ENCODE measurements at regions not wholly inside any gene's neighbourhood (a gene's known extent, or its start where the extent isn't known, plus 50 kb on each side); places are given as distances from the start of the nearest gene placed in this dataset.
"Not testable (repeated sequence)": the region's sequence is repeated elsewhere in the genome, so short reads cannot be mapped to it uniquely, and the experiment has no call there.

GRCh38 chr11:135031205-135031989, 619.4 kb upstream of the B3GAT1 start:
- H3K27ac Mint-ChIP-seq = no peak overlapping the region
- peaks cover 4% of the 10 kb centered on the region for H3K9me3 Mint-ChIP-seq

DNA sequence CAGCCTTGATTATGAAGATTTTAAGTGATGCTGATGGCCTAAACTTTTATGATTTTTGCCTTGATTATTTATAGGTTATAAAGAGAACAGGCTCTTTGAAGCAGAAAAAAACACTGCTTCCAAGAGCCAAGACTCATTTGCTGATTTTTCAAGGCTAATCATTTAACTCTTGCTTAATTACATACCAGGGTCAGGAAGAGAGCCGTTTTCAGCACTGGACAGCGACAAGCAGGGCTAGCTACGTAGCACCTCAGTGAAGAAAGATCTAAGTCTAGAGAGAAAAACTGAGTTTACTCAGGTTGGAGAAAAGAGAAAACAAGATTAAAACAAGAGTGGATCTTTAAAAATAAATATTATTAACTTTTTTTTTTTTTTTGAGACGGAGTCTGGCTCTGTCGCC, 615.4 kb upstream of the B3GAT1 start:
- Mint-ChIP-seq H3K27me3 (peaks cover 15% of the 10 kb centered on the region), H3K9me3 (peaks cover 7% of the 10 kb centered on the region), H3K27ac (no peak overlapping the region), H3K4me1 (no peaks in the 10 kb centered on the region), H3K36me3 (ENCODE audit: low read depth) (no peaks in the 10 kb centered on the region), H3K4me3 (no peak overlapping the region)
- no peak for ATAC-seq (replicated peaks)

More at GRCh38 chr11:135031205-135031989, 619.4 kb upstream of the B3GAT1 start:
- ATAC-seq (replicated peaks) = no peak
- Mint-ChIP-seq H3K36me3 (ENCODE audit: low read depth) (no peaks in the 10 kb centered on the region), H3K27me3 (peaks cover 19% of the 10 kb centered on the region), H3K4me3 (no peak overlapping the region), H3K4me1 (no peaks in the 10 kb centered on the region)

DNA sequence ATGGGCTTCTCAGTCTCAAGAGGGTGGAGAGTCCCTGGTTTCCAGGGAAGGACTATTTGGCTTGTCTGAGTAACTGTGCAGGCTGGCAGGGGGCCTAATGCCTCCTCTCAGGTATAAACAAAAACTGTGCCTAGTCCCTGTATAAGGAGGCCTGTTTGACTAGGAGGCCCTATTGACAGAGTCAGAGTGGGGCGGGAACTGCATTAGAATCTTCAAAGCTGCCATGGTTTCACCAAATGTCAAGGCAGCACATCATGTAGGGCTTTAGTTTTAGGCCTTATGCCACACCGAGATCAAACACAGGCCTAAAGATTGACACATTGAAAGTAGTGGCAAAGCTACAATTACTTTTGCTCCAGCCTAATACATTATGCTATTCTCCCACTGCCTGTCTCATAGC, 611.5 kb upstream of the B3GAT1 start:
- ATAC-seq (replicated peaks) = no peak
- H3K27me3 Mint-ChIP-seq = peaks cover 22% of the 10 kb centered on the region
- H3K9me3 Mint-ChIP-seq = peaks cover 7% of the 10 kb centered on the region
- H3K4me1 Mint-ChIP-seq = no peaks in the 10 kb centered on the region
- H3K36me3 Mint-ChIP-seq (ENCODE audit: low read depth) = no peaks in the 10 kb centered on the region
- no peak overlapping the region for H3K4me3 Mint-ChIP-seq
- H3K27ac Mint-ChIP-seq = no peak overlapping the region

DNA sequence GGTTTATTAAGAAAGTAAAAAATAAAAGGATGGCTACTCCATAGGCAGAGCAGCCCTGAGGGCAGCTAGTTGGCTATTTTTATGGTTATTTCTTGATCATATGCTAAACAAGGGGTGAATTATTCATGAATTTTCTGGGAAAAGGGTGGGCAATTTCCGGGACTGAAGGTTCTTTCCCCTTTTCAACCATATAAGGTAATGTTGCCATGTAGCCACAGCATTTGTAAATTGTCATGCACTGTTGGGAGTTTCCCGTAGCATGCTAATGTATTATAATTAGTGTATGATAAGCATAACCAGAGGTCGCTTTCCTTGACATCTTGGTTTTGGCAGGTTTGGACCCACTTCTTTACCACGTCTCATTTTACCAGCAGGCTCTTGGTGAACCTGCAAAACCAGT, 610.4 kb upstream of the B3GAT1 start:
- no peak overlapping the region for H3K27ac Mint-ChIP-seq
- H3K36me3 Mint-ChIP-seq (ENCODE audit: low read depth) = no peaks in the 10 kb centered on the region
- H3K4me3 Mint-ChIP-seq = no peak overlapping the region
- no peak for ATAC-seq (replicated peaks)
- peaks cover 5% of the 10 kb centered on the region for H3K9me3 Mint-ChIP-seq
- peaks cover 24% of the 10 kb centered on the region for H3K27me3 Mint-ChIP-seq
- H3K4me1 Mint-ChIP-seq = no peaks in the 10 kb centered on the region

- no peak for ATAC-seq (replicated peaks)
- no peaks in the 10 kb centered on the region for H3K36me3 Mint-ChIP-seq (ENCODE audit: low read depth)
- H3K9me3 Mint-ChIP-seq = no peaks in the 10 kb centered on the region
- no peaks in the 10 kb centered on the region for H3K4me1 Mint-ChIP-seq
- H3K27ac Mint-ChIP-seq = no peak overlapping the region
- H3K27me3 Mint-ChIP-seq = peaks cover 20% of the 10 kb centered on the region
- H3K4me3 Mint-ChIP-seq = no peak overlapping the region
Measured at GRCh38 chr11:135019899-135020298, 607.9 kb upstream of the B3GAT1 start.

GRCh38 chr11:135019343-135019871, 607.4 kb upstream of the B3GAT1 start:
- ATAC-seq (replicated peaks) = no peak
- peaks cover 24% of the 10 kb centered on the region for H3K27me3 Mint-ChIP-seq
- no peak overlapping the region for H3K27ac Mint-ChIP-seq
- no peaks in the 10 kb centered on the region for H3K9me3 Mint-ChIP-seq
- H3K4me1 Mint-ChIP-seq = no peaks in the 10 kb centered on the region
- H3K36me3 Mint-ChIP-seq (ENCODE audit: low read depth) = no peaks in the 10 kb centered on the region
- no peak overlapping the region for H3K4me3 Mint-ChIP-seq

GRCh38 chr11:135017296-135017695, 605.3 kb upstream of the B3GAT1 start:
- ATAC-seq (replicated peaks) = no peak
- Mint-ChIP-seq H3K4me1 (no peaks in the 10 kb centered on the region), H3K9me3 (peaks cover 5% of the 10 kb centered on the region), H3K27me3 (peaks cover 39% of the 10 kb centered on the region), H3K27ac (no peak overlapping the region), H3K36me3 (ENCODE audit: low read depth) (no peaks in the 10 kb centered on the region), H3K4me3 (no peak overlapping the region)

DNA sequence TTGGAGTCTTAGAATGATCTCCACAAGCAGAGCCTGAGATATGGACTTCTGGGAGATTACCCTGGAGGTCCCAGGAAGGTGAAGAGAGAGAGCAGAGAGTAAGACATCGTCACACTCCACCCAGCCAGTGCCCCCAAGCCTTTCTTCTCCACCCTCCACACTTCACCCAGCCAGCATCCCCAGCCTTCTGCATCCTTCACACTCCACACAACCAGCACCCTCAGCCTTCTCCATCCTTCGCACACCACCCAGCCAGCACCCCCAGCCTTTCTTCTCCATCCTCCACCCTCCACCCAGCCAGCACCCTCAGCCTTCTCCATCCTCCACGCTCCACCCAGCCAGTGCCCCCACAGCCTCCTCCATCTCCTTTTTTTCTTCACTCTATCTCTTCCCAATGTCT, 603.9 kb upstream of the B3GAT1 start:
- H3K4me3 Mint-ChIP-seq = no peak overlapping the region
- H3K9me3 Mint-ChIP-seq = peaks cover 5% of the 10 kb centered on the region
- no peak for ATAC-seq (replicated peaks)
- H3K27ac Mint-ChIP-seq = no peak overlapping the region
- peaks cover 35% of the 10 kb centered on the region for H3K27me3 Mint-ChIP-seq
- H3K36me3 Mint-ChIP-seq (ENCODE audit: low read depth) = no peaks in the 10 kb centered on the region
- H3K4me1 Mint-ChIP-seq = no peaks in the 10 kb centered on the region

GRCh38 chr11:135011313-135011712, 599.3 kb upstream of the B3GAT1 start:
- not testable (repeated sequence) for H3K9me3 Mint-ChIP-seq; H3K4me3 Mint-ChIP-seq; H3K4me1 Mint-ChIP-seq; H3K36me3 Mint-ChIP-seq (ENCODE audit: low read depth); H3K27ac Mint-ChIP-seq; ATAC-seq (replicated peaks)
- H3K27me3 Mint-ChIP-seq = peaks cover 29% of the 10 kb centered on the region

DNA sequence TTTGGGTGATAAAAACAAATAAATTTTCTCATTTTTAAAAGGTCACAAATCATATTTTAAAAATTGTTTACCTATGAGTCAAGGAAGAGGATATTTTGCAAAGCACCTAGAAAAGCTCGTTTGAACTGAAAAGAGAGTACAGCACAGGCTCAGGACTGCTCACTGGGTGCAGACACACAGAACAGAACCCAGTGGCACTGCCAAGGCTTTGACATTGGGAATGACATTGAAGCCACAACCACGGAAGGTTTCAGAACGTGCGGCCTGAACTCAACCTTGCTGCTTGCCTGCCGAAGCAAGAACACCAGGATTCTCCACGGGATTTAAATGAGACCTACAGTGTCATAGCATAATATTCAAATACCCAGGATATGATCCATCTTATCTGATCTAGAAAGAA, 597.1 kb upstream of the B3GAT1 start:
- peaks cover 5% of the 10 kb centered on the region for H3K9me3 Mint-ChIP-seq
- no peak overlapping the region for H3K4me3 Mint-ChIP-seq
- peaks cover 31% of the 10 kb centered on the region for H3K27me3 Mint-ChIP-seq
- H3K27ac Mint-ChIP-seq = no peak overlapping the region
- H3K4me1 Mint-ChIP-seq = no peaks in the 10 kb centered on the region
- H3K36me3 Mint-ChIP-seq (ENCODE audit: low read depth) = no peaks in the 10 kb centered on the region
- no peak for ATAC-seq (replicated peaks)

DNA sequence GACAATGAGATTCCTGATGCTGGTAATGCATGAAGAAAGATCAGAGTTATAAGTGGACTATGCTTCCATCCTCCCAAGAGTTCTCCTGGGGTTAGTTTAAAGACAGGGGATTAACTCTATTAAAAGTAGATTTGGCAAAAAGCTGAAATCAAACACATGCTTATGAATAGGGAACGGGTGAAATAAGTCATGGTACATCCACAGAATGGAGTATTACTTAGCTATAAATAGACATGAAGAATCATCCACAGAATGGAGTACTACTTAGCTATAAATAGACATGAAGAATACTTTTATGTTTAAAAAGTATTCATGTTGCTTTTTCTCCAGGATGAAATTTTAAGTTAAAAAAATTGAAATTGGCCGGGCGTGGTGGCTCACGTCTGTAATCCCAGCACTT, 596.4 kb upstream of the B3GAT1 start:
- Mint-ChIP-seq H3K4me3 (no peak overlapping the region), H3K27me3 (peaks cover 24% of the 10 kb centered on the region), H3K4me1 (no peaks in the 10 kb centered on the region), H3K9me3 (peaks cover 5% of the 10 kb centered on the region), H3K27ac (no peak overlapping the region), H3K36me3 (ENCODE audit: low read depth) (no peaks in the 10 kb centered on the region)
- ATAC-seq (replicated peaks) = no peak

DNA sequence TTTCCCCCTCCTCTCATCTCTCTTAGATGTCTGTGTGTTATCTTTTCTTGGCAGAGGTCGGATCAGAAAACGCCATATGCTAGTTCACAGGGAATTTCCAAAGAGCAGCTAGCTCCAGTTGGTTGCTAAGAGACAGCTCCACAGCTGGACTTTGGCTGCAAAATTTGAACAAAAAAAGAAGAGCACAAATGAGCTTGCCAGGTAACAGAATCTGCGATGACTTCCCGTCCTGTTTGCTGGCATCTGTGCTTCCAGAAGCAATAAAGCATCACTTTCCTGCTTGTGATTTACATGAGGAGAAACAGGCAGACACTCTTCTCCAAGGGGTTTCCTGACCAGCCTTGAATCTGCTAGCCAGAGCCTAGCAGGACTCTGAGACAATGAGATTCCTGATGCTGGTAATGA, 596.0 kb upstream of the B3GAT1 start:
- no peak overlapping the region for H3K4me3 Mint-ChIP-seq
- peaks cover 22% of the 10 kb centered on the region for H3K27me3 Mint-ChIP-seq
- ATAC-seq (replicated peaks) = no peak
- H3K36me3 Mint-ChIP-seq (ENCODE audit: low read depth) = no peaks in the 10 kb centered on the region
- peaks cover 4% of the 10 kb centered on the region for H3K9me3 Mint-ChIP-seq
- H3K27ac Mint-ChIP-seq = no peak overlapping the region
- H3K4me1 Mint-ChIP-seq = no peaks in the 10 kb centered on the region

GRCh38 chr11:135006800-135007199, 594.8 kb upstream of the B3GAT1 start:
- no peak for ATAC-seq (replicated peaks)
- Mint-ChIP-seq H3K36me3 (ENCODE audit: low read depth) (no peaks in the 10 kb centered on the region), H3K27me3 (peaks cover 19% of the 10 kb centered on the region), H3K27ac (no peak overlapping the region), H3K4me3 (no peak overlapping the region), H3K4me1 (no peaks in the 10 kb centered on the region), H3K9me3 (no peaks in the 10 kb centered on the region)

DNA sequence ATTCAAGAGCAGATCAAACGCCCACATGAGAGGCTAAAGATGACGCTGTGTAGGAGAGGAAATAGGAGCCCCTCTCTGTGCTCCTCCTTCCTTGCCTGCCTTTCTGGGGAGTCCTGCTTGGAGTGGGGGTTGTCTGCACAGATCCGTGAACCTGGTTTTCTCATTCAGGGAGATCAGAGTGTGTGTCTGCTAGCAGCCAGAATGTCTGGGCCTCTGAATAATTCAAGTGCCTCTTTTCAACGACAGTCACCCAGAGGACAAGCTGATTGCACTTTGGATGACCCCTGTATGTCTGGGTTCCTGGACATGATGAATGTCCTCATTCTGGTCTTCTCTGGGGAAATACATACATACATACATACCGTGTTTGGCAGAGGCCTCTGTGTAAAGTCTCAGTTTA, 592.5 kb upstream of the B3GAT1 start:
- no peak for ATAC-seq (replicated peaks)
- H3K4me3 Mint-ChIP-seq = no peak overlapping the region
- H3K9me3 Mint-ChIP-seq = no peaks in the 10 kb centered on the region
- H3K4me1 Mint-ChIP-seq = no peaks in the 10 kb centered on the region
- peaks cover 31% of the 10 kb centered on the region for H3K27me3 Mint-ChIP-seq
- no peaks in the 10 kb centered on the region for H3K36me3 Mint-ChIP-seq (ENCODE audit: low read depth)
- no peak overlapping the region for H3K27ac Mint-ChIP-seq

- no peak overlapping the region for H3K4me3 Mint-ChIP-seq
- no peak overlapping the region for H3K27ac Mint-ChIP-seq
- no peaks in the 10 kb centered on the region for H3K9me3 Mint-ChIP-seq
- H3K36me3 Mint-ChIP-seq (ENCODE audit: low read depth) = no peaks in the 10 kb centered on the region
- H3K4me1 Mint-ChIP-seq = no peaks in the 10 kb centered on the region
- no peak for ATAC-seq (replicated peaks)
- peaks cover 22% of the 10 kb centered on the region for H3K27me3 Mint-ChIP-seq
Measured at GRCh38 chr11:135002236-135002635, 590.2 kb upstream of the B3GAT1 start.
